HK-2 (cell line): ENCODE measurements at regions not wholly inside any gene's neighbourhood (a gene's known extent, or its start where the extent isn't known, plus 50 kb on each side); places are given as distances from the start of the nearest gene placed in this dataset.

Experiments
- DNase-seq: peaks from one replicate; pipeline ENCODE4 v3.0.0-alpha.2; 2018; ENCODE audit not compliant: unreplicated experiment

GRCh38 chr4:32551943-32552342 is 1831.8 kb downstream of the PCDH7 start:
- no peak for DNase-seq

GRCh38 chr4:32560306-32560705 is 1840.1 kb downstream of the PCDH7 start:
- no peak for DNase-seq

GRCh38 chr4:32562010-32562409 is 1841.8 kb downstream of the PCDH7 start:
- DNase-seq: no peak

- no peak for DNase-seq
Observed at GRCh38 chr4:32564626-32565025, 1844.5 kb downstream of the PCDH7 start.

- no peak for DNase-seq
Observed at GRCh38 chr4:32569861-32570260, 1849.7 kb downstream of the PCDH7 start.

GRCh38 chr4:32572366-32572765 is 1852.2 kb downstream of the PCDH7 start:
- DNase-seq: no peak

- DNase-seq: no peak
Observed at GRCh38 chr4:32574803-32575202, 1854.6 kb downstream of the PCDH7 start.

GRCh38 chr4:32589097-32589496 is 1868.9 kb downstream of the PCDH7 start:
- DNase-seq: no peak

- DNase-seq: no peak
Observed at GRCh38 chr4:32589853-32590252, 1869.7 kb downstream of the PCDH7 start.

GRCh38 chr4:32597354-32597753 is 1877.2 kb downstream of the PCDH7 start:
- no peak for DNase-seq

GRCh38 chr4:32601848-32602247 is 1881.7 kb downstream of the PCDH7 start:
- DNase-seq: no peak

GRCh38 chr4:32607978-32608377 is 1887.8 kb downstream of the PCDH7 start:
- no peak for DNase-seq

- DNase-seq: no peak
Observed at GRCh38 chr4:32624943-32625603, 1904.9 kb downstream of the PCDH7 start.

- no peak for DNase-seq
Observed at GRCh38 chr4:32625687-32626337, 1905.6 kb downstream of the PCDH7 start.

- no peak for DNase-seq
Observed at GRCh38 chr4:32631831-32632230, 1911.7 kb downstream of the PCDH7 start.

GRCh38 chr4:32633421-32633820 is 1913.3 kb downstream of the PCDH7 start:
- DNase-seq: no peak

GRCh38 chr4:32645653-32646052 is 1925.5 kb downstream of the PCDH7 start:
- no peak for DNase-seq

- DNase-seq: no peak
Observed at GRCh38 chr4:32658019-32658418, 1937.8 kb downstream of the PCDH7 start.

- no peak for DNase-seq
Observed at GRCh38 chr4:32661229-32661628, 1941.1 kb downstream of the PCDH7 start.

- DNase-seq: no peak
Observed at GRCh38 chr4:32662803-32663202, 1942.6 kb downstream of the PCDH7 start.

GRCh38 chr4:32672359-32672758 is 1952.2 kb downstream of the PCDH7 start:
- no peak for DNase-seq

- DNase-seq: no peak
Observed at GRCh38 chr4:32680946-32681345, 1960.8 kb downstream of the PCDH7 start.

GRCh38 chr4:32684160-32684559 is 1964.0 kb downstream of the PCDH7 start:
- no peak for DNase-seq

- DNase-seq: no peak
Observed at GRCh38 chr4:32686123-32686522, 1966.0 kb downstream of the PCDH7 start.
